ENCODE measurements at regions not wholly inside any gene's neighbourhood (a gene's known extent, or its start where the extent isn't known, plus 50 kb on each side); places are given as distances from the start of the nearest gene placed in this dataset.

- TF ChIP-seq SIN3A (IDR thresholded peaks at IDR 0.05; ENCODE audit: borderline replicate concordance, insufficient read depth, low read length), result no peak
- TF ChIP-seq REST (IDR thresholded peaks at IDR 0.05; ENCODE audit: insufficient read depth in 1 of 2, low read depth in 2 of 2, low read length in 2 of 2), result no peak
- TF ChIP-seq POLR2AphosphoS5 (IDR thresholded peaks at IDR 0.05; ENCODE audit: low read depth, low read length), result no peak
- TF ChIP-seq FOXP2 (optimal IDR thresholded peaks at IDR 0.05; ENCODE audit: borderline replicate concordance, extremely low read depth, extremely low read length, insufficient read depth), result no peak
- TF ChIP-seq TAF1 (IDR thresholded peaks at IDR 0.05; ENCODE audit: borderline replicate concordance, insufficient read depth, low read length), result no peak
Measured at GRCh38 chr14:83534995-83535394, 1994.9 kb upstream of the FLRT2 start.

- TF ChIP-seq SIN3A (IDR thresholded peaks at IDR 0.05; ENCODE audit: borderline replicate concordance, insufficient read depth, low read length), result no peak
- TF ChIP-seq POLR2AphosphoS5 (IDR thresholded peaks at IDR 0.05; ENCODE audit: low read depth, low read length), result no peak
- TF ChIP-seq REST (IDR thresholded peaks at IDR 0.05; ENCODE audit: insufficient read depth in 1 of 2, low read depth in 2 of 2, low read length in 2 of 2), result no peak
- no peak for TF ChIP-seq FOXP2 (optimal IDR thresholded peaks at IDR 0.05; ENCODE audit: borderline replicate concordance, extremely low read depth, extremely low read length, insufficient read depth)
- no peak for TF ChIP-seq TAF1 (IDR thresholded peaks at IDR 0.05; ENCODE audit: borderline replicate concordance, insufficient read depth, low read length)
Measured at GRCh38 chr14:83535444-83535843, 1994.5 kb upstream of the FLRT2 start.

GRCh38 chr14:83541147-83541546 lies 1988.8 kb upstream of the FLRT2 start:
- no peak for TF ChIP-seq TAF1 (IDR thresholded peaks at IDR 0.05; ENCODE audit: borderline replicate concordance, insufficient read depth, low read length)
- no peak for TF ChIP-seq FOXP2 (optimal IDR thresholded peaks at IDR 0.05; ENCODE audit: borderline replicate concordance, extremely low read depth, extremely low read length, insufficient read depth)
- no peak for TF ChIP-seq REST (IDR thresholded peaks at IDR 0.05; ENCODE audit: insufficient read depth in 1 of 2, low read depth in 2 of 2, low read length in 2 of 2)

GRCh38 chr14:83548061-83548839 lies 1981.7 kb upstream of the FLRT2 start:
- TF ChIP-seq REST (IDR thresholded peaks at IDR 0.05; ENCODE audit: insufficient read depth in 1 of 2, low read depth in 2 of 2, low read length in 2 of 2), result no peak

GRCh38 chr14:83556065-83556464 lies 1973.9 kb upstream of the FLRT2 start:
- TF ChIP-seq REST (IDR thresholded peaks at IDR 0.05; ENCODE audit: insufficient read depth in 1 of 2, low read depth in 2 of 2, low read length in 2 of 2) (no peak), SIN3A (IDR thresholded peaks at IDR 0.05; ENCODE audit: borderline replicate concordance, insufficient read depth, low read length) (no peak), POLR2AphosphoS5 (IDR thresholded peaks at IDR 0.05; ENCODE audit: low read depth, low read length) (no peak), FOXP2 (optimal IDR thresholded peaks at IDR 0.05; ENCODE audit: borderline replicate concordance, extremely low read depth, extremely low read length, insufficient read depth) (no peak), TAF1 (IDR thresholded peaks at IDR 0.05; ENCODE audit: borderline replicate concordance, insufficient read depth, low read length) (no peak)
